COLO829 (cell line): ENCODE measurements at regions not wholly inside any gene's neighbourhood (a gene's known extent, or its start where the extent isn't known, plus 50 kb on each side); places are given as distances from the start of the nearest gene placed in this dataset.
"Not testable (repeated sequence)": the region's sequence is repeated elsewhere in the genome, so short reads cannot be mapped to it uniquely, and the experiment has no call there.

ENCODE experiments used
- DNase-seq: peaks from one replicate; pipeline ENCODE4 v3.0.0; 2012; ENCODE audit warnings: low spot score

GRCh38 chr1:172754609-172755008, 95.7 kb downstream of the FASLG start:
- DNase-seq, result no peak

- no peak for DNase-seq
Measured at GRCh38 chr1:172755099-172755498, 96.2 kb downstream of the FASLG start.

DNA sequence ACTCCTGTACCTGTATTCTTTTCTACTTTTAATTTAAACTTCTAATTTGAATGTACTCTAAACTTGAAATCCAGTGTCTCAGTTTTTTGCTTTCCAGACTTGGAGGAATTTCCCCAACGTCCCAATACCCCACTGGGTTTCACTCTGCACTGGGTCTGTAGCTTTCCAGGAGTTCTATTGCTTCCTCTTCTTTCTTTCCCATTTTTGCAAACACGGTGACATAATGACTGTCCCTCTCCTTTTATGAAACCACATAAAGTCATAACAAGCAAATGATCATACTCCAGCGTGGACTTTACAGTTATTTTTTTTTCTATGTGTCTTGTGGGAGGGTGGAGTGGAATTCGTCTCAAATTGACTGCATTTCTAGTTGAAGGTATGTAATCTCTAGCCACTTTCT, 97.1 kb downstream of the FASLG start:
- DNase-seq, result no peak

- DNase-seq, result no peak
Measured at GRCh38 chr1:172758259-172758658, 99.4 kb downstream of the FASLG start.

DNA sequence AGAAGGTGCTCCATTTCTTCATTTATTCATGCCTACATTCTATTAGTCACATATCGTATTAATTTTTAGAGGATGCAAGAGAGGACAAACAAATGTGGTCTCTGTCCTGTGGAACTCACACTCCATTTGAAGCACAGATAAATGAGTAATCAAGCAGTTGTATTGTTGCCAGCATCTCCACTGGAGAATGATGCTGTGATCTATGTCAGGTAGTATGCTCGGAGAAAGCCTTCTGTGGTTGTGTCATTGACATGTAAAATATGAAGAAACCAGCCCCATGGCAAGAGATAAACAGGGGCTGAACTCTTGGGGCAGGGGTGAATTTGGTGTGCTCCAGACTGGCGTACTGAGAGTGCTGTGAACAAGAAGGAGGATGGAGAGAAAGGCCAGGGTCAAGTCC, 101.2 kb downstream of the FASLG start:
- no peak for DNase-seq

DNA sequence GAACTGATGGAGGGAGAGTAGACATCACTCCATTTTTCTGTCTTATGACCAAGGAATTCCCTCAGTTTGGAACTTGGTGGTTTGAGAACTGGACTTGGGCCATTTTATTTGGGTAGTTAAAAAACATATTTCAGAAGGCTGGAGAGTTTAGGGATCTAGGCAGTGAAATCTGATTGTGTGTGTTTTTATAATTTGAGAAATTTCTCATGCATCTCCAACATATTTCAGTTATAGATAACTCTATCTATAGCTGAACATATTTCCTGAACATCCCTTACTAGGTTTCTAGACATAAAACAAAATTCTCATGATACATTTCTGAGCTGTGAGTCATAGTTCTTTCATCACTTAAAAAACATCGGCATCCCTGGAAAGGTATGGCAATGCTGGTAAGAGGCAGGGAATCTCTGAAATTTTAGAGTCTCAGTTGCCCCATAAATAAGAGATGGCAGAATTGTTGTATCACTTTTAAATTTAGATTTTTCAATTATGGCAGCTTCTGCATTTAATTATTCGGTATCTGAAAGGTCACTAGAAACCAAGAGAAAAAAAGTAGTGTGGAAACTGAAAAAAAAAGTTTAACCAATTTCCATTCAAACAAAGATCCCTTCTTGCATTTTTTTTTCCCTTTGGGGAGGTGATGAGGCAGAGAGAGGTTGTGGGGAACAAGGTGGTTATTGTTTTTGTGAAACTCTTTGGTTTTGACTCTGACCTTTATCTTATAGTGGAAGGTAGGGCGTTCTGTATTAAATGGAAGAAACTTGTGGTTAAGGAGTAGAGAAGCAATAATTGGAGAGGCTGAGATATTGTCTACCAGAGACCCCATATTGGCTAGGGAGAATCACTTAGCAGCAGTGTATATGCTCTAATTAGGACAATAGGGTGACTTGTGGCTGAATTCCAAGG, 102.9 kb downstream of the FASLG start:
- DNase-seq, result peak; percentile 83

GRCh38 chr1:172763057-172763456, 104.2 kb downstream of the FASLG start:
- DNase-seq, result no peak

DNA sequence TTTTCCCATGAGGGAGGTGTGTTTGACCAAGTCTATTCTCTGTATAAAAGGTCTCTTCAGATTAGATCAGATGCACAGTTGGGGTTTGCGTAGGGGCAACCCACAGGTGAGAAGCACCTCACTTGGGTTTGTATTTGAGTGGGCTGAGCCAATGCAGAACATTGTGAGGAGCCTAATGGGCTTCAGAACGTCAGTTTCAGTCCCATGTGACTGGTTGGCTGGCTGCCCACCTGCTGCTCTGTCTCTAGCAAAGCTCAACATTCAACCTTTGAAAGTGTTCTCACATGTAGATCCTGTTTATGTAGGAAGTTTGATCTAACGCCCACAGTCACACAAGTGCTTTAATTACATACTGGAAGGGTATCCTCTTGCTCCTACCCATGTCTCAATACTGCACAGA, 105.5 kb downstream of the FASLG start:
- DNase-seq, result no peak

GRCh38 chr1:172766462-172766861, 107.6 kb downstream of the FASLG start:
- DNase-seq, result no peak

DNA sequence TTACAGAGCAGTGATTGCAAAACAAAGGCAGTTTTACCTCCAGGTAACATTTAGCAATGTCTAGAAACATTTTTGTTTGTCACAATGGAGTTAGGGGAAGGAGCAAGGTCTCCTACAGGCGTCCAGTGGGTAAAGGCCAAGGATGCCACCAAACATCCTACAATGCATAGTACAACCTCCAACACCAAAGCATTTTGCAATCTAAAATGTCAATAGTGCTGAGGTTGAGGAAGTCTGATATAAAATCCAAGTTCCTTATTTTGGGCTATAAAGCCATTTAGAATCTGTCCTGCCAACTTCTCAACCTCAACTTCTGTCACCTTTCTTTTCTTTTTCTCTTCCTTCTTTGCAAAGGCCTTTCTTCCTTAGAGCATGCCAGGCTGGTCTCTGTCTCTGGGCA, 111.2 kb downstream of the FASLG start:
- DNase-seq, result no peak

DNA sequence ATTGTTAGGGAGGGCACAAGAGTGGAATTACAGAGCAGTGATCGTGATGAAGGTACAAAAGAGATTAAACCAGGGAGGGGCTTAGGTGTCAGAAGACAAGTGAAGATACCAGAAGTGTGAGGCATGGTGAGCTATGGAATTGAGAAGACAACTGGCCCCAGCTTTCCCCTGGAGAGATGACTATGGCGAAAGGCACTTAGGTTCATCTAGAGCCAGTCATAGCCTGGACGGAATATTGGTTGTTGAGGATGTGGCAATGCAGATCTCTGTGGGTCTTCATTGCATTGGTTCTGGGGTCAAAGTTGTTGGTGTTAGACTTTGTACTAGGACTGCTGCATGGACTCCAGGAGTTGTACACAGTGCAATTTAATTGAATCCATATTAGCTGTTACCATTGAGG, 115.7 kb downstream of the FASLG start:
- no peak for DNase-seq

- DNase-seq, result no peak
Measured at GRCh38 chr1:172775606-172776005, 116.7 kb downstream of the FASLG start.

- DNase-seq, result no peak
Measured at GRCh38 chr1:172776071-172776470, 117.2 kb downstream of the FASLG start.

DNA sequence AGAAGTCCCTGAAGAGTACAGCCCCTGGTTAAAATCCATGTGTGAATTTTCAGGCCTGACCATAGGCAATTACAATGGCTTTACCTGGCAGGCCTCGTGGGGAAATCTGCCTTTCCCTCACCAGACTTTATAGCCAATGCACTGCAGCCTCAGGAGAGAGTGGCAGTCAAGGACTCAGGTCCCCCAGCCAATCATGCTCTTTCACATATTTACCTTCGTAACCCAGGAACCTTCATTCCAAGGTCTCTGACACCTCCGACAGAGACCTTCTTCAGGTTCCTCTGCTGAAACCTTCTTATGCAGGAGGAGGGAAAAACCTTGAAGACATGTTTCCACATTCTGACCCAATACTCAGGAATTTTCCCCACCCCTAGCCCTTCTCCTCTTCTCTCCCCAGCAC, 118.9 kb downstream of the FASLG start:
- DNase-seq, result no peak

- DNase-seq, result no peak
Measured at GRCh38 chr1:172778456-172779455, 119.9 kb downstream of the FASLG start.

DNA sequence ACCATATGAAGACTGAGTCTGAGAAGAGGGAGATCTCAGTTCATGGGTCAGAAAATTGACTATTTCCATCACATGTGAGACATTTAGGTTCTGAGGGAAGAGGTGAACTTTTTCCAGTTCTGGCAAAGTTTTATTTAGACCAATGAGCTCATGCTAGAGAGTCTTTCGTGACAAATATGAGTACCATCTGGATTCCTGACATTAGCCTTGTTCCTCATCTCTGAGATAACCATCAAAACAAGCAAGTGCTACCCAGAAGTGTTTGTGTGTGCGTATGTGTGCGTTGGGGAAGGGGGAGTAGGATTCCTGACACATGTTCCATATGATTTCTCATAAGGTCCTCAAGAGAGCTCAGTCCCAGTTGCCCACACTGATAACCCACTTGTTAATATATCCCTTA, 120.6 kb downstream of the FASLG start:
- DNase-seq, result no peak

- DNase-seq, result no peak
Measured at GRCh38 chr1:172781513-172782140, 122.7 kb downstream of the FASLG start.

DNA sequence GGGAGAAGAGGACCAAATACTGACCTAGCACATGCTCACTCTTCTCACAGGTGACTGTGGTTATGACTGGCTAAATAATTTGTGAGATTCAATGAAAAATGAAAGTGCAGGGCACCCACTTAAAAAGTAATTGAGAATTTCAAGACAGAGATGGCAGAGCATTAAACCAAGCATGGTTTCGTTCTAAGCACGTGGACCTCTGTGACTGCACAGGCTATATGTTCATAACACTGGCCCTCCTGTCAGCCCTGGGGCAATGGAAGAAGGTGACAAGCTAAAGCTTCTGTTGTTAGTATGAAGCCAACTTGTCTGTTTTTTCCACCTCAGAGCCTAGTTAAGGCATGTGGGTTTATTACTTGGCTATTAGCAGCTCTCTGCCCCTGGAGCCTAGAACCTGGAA, 130.9 kb downstream of the FASLG start:
- DNase-seq, result no peak

DNA sequence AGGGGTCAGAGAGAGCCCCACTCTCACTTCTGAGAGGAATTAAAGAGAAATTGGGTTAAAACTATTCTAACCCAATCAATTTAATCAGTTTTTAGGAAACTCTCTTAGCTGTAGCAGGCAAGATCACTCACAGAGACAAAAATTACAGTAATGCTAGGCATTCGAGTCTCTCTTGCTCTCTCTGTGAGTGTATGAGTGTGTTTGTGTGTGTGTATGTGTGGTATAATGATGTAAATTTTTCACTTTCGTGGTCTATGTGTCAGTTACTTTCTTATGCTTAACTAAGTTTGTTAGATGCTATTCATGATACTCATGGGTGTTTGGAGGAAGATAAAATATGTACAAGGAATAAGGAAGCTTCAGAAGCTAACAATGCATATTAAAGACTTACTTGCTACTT, 131.3 kb downstream of the FASLG start:
- DNase-seq, result no peak

- no peak for DNase-seq
Measured at GRCh38 chr1:172793823-172794222, 134.9 kb downstream of the FASLG start.

DNA sequence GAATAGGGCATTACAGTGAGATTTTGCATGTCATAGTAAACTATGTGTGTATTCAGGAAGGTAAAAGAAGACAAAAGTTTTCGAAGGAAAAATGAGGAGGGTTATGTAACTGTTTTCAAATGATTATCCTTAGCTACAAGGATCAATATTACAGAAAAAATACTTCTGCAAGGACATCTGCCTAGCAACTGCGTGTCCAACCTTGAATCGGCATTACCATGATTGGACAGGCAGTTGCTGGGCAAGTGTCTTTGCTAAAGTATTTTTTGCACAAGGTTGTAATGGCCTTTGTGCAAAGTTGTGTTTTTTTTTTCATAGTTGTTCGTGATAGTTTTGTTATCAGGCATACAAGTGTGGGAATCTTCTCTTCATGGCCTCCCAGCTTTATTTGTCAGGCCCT, 136.8 kb downstream of the FASLG start:
- DNase-seq, result no peak

DNA sequence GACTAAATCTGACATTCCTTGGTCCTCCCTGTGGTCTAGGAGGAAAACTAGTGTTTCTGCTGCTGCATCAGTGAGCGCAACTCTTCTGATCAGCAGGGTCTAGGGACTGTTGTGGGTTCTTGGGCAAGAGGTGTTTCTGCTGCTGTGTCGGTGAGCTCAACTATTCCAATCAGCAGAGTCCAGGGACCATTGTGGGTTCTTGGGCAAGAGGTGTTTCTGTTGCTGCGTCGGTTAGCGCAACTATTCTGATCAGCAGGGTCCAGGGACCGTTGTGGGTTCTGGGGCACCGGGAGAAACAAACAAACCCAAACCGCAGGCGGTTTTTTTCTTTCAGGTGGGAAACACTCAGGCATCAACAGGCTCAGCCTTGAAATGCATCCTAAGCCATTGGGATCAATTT, 140.9 kb downstream of the FASLG start:
- DNase-seq, result not testable (repeated sequence)
